Fibroblast of villous mesenchyme (primary cell): ENCODE measurements at regions not wholly inside any gene's neighbourhood (a gene's known extent, or its start where the extent isn't known, plus 50 kb on each side); places are given as distances from the start of the nearest gene placed in this dataset.

Experiments
- DNase-seq: peaks from one replicate; pipeline ENCODE4 v3.0.0-alpha.2; 2010; ENCODE audit warnings: low read depth
- H3K4me3 ChIP-seq: 2 replicates; pipeline ENCODE4 v1.5.1; 2011; ENCODE audit warnings: low read depth, mild to moderate bottlenecking, low read length
- CTCF ChIP-seq: IDR thresholded peaks from 2 replicates; pipeline ENCODE4 v1.5.1; 2012; ENCODE audit warnings: low read depth, mild to moderate bottlenecking, low read length; ENCODE audit not compliant: insufficient read depth

- no peak for TF ChIP-seq CTCF
- H3K4me3 ChIP-seq = no peak overlapping the region
- DNase-seq = no peak
These were observed 315.6 kb upstream of the NR2F2 start for GRCh38 chr15:96014939-96015338.

GRCh38 chr15:96019114-96019513, 311.4 kb upstream of the NR2F2 start:
- no peak overlapping the region for H3K4me3 ChIP-seq
- TF ChIP-seq CTCF = no peak
- DNase-seq = no peak

- TF ChIP-seq CTCF = no peak
- no peak overlapping the region for H3K4me3 ChIP-seq
- DNase-seq = no peak
These were observed 310.4 kb upstream of the NR2F2 start for GRCh38 chr15:96020133-96020532.

GRCh38 chr15:96020797-96021196, 309.7 kb upstream of the NR2F2 start:
- no peak for TF ChIP-seq CTCF
- H3K4me3 ChIP-seq = no peak overlapping the region
- no peak for DNase-seq

- DNase-seq = no peak
These were observed 307.4 kb upstream of the NR2F2 start for GRCh38 chr15:96023081-96023480.

GRCh38 chr15:96027501-96027900, 303.0 kb upstream of the NR2F2 start:
- TF ChIP-seq CTCF = no peak
- no peak for DNase-seq
- no peak overlapping the region for H3K4me3 ChIP-seq

More at GRCh38 chr15:96023081-96023480, 307.4 kb upstream of the NR2F2 start:
- no peak overlapping the region for H3K4me3 ChIP-seq
- no peak for TF ChIP-seq CTCF

GRCh38 chr15:96028620-96029019, 301.9 kb upstream of the NR2F2 start:
- no peak for TF ChIP-seq CTCF
- no peak for DNase-seq
- H3K4me3 ChIP-seq = no peak overlapping the region
